Renal pelvis (tissue), 1 donor: ENCODE measurements at regions not wholly inside any gene's neighbourhood (a gene's known extent, or its start where the extent isn't known, plus 50 kb on each side); places are given as distances from the start of the nearest gene placed in this dataset.
"Not testable (repeated sequence)": the region's sequence is repeated elsewhere in the genome, so short reads cannot be mapped to it uniquely, and the experiment has no call there.

Experiments
- DNase-seq: peaks from one replicate; pipeline ENCODE4 v3.0.0-alpha.2; 2013

- DNase-seq = no peak
Observed at GRCh38 chr7:46628389-46628788, 707.3 kb upstream of the IGFBP3 start.

DNA sequence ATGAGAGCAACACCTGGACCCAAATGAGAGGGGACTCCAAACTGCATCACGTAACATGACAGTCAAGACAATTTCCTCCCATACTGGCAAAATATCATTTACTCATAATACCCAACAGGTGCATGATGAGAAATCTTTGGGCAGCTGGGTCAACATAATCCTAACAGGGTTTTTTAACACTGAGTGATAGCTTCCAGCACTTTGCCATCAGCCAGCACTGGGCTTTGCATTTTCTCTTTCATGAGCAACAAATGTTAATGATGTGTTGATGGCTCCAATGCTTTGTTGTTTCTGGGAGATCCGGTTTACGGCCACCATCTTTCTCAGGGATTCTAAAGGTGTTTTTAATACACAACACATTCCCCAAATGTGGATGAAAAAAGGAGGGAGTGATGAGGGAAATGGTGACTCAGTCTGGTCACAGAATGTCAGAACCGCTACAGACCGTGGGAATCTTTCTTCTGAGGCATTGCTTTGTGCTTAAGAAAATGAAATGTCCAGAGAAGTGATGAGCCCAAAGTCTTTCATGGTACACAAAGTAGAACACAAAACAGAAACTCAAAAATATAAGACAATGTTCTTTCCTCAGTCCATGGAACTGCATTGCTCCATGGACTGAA lies 705.7 kb upstream of the IGFBP3 start:
- DNase-seq = no peak

DNA sequence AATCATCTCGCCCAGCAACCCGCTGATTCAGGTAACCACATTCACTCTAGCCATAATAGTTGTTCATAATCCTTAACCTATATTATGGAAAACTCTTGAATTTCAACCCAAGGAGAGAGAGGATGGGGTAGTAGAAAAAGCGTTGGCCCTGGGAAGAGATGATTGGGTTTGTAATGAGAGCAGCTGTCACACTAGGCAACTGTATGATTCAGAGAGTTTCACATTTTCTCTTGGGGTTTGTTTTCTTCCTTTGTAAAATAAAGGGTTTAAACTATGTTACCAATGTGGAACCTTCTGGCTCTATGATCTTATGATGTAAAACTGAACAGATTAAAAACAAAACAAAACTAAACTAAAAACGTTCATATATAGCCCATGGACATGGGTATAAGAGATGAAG lies 705.2 kb upstream of the IGFBP3 start:
- DNase-seq = no peak

GRCh38 chr7:46625032-46625431 lies 704.0 kb upstream of the IGFBP3 start:
- no peak for DNase-seq

DNA sequence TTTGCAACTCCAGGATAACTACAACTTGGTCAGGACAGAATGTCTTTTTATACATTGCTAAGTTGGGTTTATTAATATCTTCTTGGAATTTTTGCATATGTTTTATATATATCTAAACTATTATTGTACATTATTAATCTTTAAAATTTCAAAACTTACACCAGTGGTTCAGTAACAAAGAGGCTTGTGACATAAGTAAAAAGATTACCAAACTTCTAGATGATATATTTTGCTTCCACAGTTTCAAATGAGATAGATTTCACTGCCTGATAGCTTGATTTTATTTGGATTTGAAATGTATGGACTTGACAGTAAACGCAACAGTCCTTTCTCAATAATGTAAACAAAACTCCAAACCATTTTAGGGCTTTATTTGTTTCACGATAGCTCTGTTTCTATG lies 701.2 kb upstream of the IGFBP3 start:
- no peak for DNase-seq

GRCh38 chr7:46619723-46620310 lies 698.7 kb upstream of the IGFBP3 start:
- no peak for DNase-seq

GRCh38 chr7:46616636-46617035 lies 695.6 kb upstream of the IGFBP3 start:
- DNase-seq = no peak

DNA sequence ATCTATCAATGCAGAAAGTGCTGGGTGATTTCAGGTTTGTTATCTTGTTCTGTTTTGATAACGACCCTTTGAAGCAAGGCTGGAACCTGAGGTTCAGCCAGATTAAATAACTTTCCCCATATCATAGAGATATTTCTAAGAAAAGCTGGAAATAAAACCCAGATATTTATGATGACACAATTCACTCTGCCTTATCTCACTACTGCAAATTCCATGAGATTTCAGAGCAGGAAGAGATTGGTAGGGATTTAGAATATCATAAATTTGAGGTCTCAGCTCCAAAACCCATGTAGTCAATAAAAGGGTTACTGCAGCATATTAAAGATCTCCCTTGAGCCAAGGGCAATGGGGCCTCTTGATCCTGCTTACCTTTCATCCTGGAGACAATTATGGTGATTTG lies 692.5 kb upstream of the IGFBP3 start:
- DNase-seq = no peak

DNA sequence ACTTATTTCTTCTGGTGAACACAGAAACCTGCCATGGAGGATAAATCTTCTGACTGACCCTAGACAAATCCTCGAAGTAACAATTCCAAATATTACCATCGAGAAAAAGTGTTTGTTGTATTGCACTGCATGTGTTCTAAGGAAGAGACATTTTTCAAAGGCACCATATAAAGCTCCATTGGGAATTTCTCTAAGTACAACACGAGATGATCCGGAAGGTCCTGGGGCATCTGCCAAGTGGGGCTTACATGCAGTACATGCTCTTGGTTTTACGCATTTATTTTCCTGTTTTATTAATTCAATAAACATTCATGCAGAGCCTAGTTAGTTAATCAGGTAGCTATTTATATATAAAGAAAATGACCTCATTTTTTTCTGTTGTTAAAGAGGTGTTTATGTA lies 692.0 kb upstream of the IGFBP3 start:
- DNase-seq = no peak

DNA sequence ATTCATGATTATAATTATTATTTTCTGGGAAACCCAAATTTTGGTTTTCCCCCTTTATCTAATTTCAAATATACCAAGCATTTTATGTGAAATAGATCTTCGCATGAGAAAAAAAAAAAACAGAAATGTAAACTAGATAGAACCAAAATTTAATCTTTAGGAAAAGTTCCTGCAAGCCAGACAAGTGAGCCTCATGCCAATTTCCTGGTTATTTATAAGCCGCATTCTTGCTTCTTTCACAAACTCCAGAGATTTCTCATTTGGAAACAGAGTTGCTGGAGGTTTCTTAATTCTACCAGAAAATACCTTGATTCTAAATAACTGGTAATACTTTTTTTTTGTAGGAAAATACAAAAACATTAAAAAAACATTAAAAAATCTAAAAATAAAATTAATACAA lies 690.4 kb upstream of the IGFBP3 start:
- no peak for DNase-seq

- DNase-seq = no peak
Observed at GRCh38 chr7:46610746-46611145, 689.7 kb upstream of the IGFBP3 start.

- DNase-seq = no peak
Observed at GRCh38 chr7:46607176-46607575, 686.1 kb upstream of the IGFBP3 start.

- no peak for DNase-seq
Observed at GRCh38 chr7:46606761-46607160, 685.7 kb upstream of the IGFBP3 start.

GRCh38 chr7:46604241-46604661 lies 683.2 kb upstream of the IGFBP3 start:
- DNase-seq = no peak

- DNase-seq = no peak
Observed at GRCh38 chr7:46603780-46604179, 682.7 kb upstream of the IGFBP3 start.

DNA sequence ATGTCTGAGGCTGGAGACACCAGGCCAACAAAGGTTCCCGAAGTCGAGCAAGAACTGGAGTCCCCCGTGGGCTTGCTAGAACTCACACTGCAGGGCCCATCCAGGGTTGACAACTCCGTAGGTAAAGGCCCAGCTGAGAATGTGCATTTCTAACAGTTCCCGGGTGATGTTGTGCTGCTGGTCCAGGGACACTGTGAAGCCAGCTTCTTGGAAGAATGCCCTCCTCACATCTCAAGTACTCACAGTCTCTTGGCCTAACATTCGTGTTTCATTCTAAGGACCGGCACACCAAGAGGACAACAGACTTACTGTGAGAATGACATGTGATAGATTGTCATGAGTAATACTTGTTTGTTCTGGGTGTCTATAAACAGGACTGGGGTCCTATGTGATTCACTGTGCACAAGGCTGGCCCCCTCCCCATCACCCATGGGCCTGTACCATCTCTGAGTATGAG lies 682.3 kb upstream of the IGFBP3 start:
- DNase-seq = no peak

DNA sequence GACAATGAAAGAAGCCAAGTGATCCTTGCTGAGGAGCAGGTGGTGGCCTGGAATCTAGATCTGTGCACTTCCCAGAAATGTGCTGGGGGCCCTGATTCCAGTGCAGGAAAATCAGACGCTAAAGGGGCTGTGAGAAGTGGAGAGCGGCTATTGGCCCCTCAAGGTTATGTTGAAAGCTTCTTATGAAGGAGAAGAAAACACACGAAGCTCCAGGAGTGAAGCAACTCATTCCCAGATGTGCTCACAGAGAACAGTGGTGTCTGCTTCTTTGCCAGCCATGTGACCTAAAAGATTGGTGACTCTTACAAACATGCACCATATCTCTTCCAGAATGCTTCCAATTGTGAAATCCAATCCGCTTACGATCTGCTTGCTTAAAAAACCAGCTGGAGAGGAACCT lies 679.3 kb upstream of the IGFBP3 start:
- no peak for DNase-seq

DNA sequence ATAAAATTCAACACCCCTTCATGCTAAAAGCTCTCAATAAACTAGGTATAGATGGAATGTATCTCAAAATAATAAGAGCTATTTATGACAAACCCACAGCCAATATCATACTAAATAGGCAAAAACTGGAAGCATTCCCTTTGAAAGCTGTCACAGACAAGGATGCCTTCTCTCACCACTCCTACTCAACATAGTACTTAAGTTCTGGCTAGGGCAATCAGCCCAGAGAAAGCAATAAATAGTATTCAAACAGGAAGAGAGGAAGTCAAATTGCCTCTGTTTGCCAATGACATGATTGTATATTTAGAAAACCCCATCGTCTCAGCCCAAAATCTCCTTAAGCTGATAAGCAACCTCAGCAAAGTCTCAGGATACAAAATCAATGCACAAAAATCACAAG lies 673.8 kb upstream of the IGFBP3 start:
- not testable (repeated sequence) for DNase-seq

- DNase-seq = not testable (repeated sequence)
Observed at GRCh38 chr7:46590918-46591905, 670.1 kb upstream of the IGFBP3 start.

- no peak for DNase-seq
Observed at GRCh38 chr7:46589286-46589685, 668.2 kb upstream of the IGFBP3 start.

DNA sequence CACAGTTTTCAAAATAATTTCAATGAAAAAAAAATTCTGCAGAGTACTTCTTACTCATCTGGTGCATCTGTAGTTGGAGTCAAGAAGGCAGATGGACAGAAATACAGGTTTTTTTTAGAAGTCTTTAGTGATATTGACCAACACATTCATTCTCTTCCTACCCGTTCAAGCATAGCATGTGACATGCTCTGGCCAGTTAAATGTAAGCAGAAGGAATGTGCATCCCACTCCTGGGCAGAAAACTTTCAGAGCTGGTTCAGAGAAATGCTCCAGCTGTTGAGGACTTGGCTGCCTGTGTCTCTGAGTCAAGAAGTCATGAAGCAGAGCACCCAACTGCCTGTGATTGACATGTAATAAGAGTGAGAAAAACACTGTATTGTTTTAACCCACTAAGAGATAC lies 665.3 kb upstream of the IGFBP3 start:
- DNase-seq = no peak

DNA sequence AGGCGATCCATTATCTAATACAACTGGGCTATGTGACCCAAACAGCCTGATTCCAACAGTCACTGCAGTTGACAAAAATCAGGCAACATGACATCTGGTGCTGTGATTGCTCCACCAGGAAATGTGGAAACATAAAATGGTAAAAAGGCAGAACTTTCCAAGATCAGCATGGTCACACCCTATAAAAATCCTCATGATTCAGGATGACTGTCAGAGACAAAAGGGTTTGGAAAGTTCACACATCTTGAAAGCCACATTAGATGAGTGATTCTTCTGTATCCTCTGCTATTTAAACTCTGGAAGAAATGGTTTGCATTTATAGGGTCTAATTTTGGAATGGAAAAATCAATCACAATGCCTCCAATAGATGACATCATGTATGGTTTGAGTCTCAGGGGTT lies 662.6 kb upstream of the IGFBP3 start:
- DNase-seq = no peak

GRCh38 chr7:46581268-46581667 lies 660.2 kb upstream of the IGFBP3 start:
- DNase-seq = no peak
